ENCODE measurements at regions not wholly inside any gene's neighbourhood (a gene's known extent, or its start where the extent isn't known, plus 50 kb on each side); places are given as distances from the start of the nearest gene placed in this dataset.

- Histone ChIP-seq H3K4me1 (ENCODE audit: insufficient read depth) (peaks cover 9% of the 10 kb centered on the region; the same call in 1 of the 2 replicates), H3F3A (replicated peaks; ENCODE audit: low read depth) (no peaks in the 10 kb centered on the region), H3K79me2 (replicated peaks; ENCODE audit: insufficient read depth) (no peaks in the 10 kb centered on the region), H2AFZ (no peak overlapping the region), H4K20me1 (replicated peaks; ENCODE audit: insufficient read depth) (no peaks in the 10 kb centered on the region), H3K9me2 (ENCODE audit: insufficient read depth) (no peaks in the 10 kb centered on the region), H3K4me3 (no peak overlapping the region), H3K27me3 (ENCODE audit: insufficient read depth) (no peaks in the 10 kb centered on the region), H3K36me3 (ENCODE audit: insufficient read depth) (no peaks in the 10 kb centered on the region), H3K27ac (ENCODE audit: low read depth) (no peak overlapping the region), H3K4me2 (peak overlapping the region; percentile 48; the same call in 1 of the 2 replicates)
- peaks cover 11% of the 10 kb centered on the region for H3K36me3 Mint-ChIP-seq (ENCODE audit: low read depth)
- no peak for TF ChIP-seq STAT1 (IDR thresholded peaks at IDR 0.05; ENCODE audit: unreplicated experiment)
- H3K27me3 Mint-ChIP-seq (ENCODE audit: insufficient read depth, low read depth, poor library complexity): peaks cover 6% of the 10 kb centered on the region
- ATAC-seq (peak; percentile 54), DNase-seq (ENCODE audit: low spot score) (no peak)
- H3K27ac Mint-ChIP-seq: peak overlapping the region; percentile 44; the same call in 1 of the 2 replicates
- peaks cover 24% of the 10 kb centered on the region for H3K4me1 Mint-ChIP-seq
- no peak overlapping the region; the same call in 2 of the 3 replicates for H3K4me3 Mint-ChIP-seq
- peaks cover 16% of the 10 kb centered on the region for H3K9me3 Mint-ChIP-seq
These were observed 175.9 kb upstream of the C14orf180 start for GRCh38 chr14:104403421-104404220.

DNA sequence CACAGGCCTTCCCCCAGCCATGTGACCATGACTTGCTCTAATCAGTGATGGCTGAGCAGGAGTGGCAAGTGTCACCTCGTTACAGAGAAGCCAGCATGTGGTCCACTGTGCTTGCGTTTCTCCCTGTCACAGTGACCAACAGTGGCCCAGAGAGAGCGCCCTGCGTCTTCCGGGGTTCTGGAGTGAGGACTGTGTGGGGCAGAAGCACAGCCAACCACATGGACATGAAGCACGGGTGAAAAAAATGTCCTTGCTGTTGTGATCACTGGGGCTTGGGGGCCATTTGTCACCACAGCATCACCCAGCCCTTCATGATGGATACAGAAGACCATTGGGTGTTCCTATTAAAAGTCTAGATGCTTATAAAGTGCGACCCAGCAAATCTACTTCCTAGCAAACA, 174.6 kb upstream of the C14orf180 start:
- H3K27me3 Mint-ChIP-seq (ENCODE audit: insufficient read depth, low read depth, poor library complexity): peaks cover 2% of the 10 kb centered on the region

More for the DNA sequence above, 174.6 kb upstream of the C14orf180 start:
- TF ChIP-seq ETS1 (IDR thresholded peaks at IDR 0.05): no peak
- no peak for TF ChIP-seq EZH2 (IDR thresholded peaks at IDR 0.05; ENCODE audit: low read depth, unreplicated experiment)
- TF ChIP-seq STAT1 (IDR thresholded peaks at IDR 0.05; ENCODE audit: unreplicated experiment): no peak
- no peak for TF ChIP-seq JUNB (IDR thresholded peaks at IDR 0.05; ENCODE audit: unreplicated experiment)
- TF ChIP-seq, protein P1, sequence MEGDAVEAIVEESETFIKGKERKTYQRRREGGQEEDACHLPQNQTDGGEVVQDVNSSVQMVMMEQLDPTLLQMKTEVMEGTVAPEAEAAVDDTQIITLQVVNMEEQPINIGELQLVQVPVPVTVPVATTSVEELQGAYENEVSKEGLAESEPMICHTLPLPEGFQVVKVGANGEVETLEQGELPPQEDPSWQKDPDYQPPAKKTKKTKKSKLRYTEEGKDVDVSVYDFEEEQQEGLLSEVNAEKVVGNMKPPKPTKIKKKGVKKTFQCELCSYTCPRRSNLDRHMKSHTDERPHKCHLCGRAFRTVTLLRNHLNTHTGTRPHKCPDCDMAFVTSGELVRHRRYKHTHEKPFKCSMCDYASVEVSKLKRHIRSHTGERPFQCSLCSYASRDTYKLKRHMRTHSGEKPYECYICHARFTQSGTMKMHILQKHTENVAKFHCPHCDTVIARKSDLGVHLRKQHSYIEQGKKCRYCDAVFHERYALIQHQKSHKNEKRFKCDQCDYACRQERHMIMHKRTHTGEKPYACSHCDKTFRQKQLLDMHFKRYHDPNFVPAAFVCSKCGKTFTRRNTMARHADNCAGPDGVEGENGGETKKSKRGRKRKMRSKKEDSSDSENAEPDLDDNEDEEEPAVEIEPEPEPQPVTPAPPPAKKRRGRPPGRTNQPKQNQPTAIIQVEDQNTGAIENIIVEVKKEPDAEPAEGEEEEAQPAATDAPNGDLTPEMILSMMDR (conservative IDR thresholded peaks at IDR 0.05; ENCODE audit: low read depth in 2 of 2): no peak
- TF ChIP-seq CREB1 (CRISPR knock-in tag; IDR thresholded peaks at IDR 0.05; ENCODE audit: low read depth): no peak
- no peak for TF ChIP-seq EZH2phosphoT487 (IDR thresholded peaks at IDR 0.05; ENCODE audit: unreplicated experiment)
- no peak for TF ChIP-seq ZNF114 (CRISPR knock-in tag; IDR thresholded peaks at IDR 0.05)
- TF ChIP-seq ZNF331 (CRISPR knock-in tag; IDR thresholded peaks at IDR 0.05; ENCODE audit: low read depth): no peak
- no peak overlapping the region for H3K4me3 Mint-ChIP-seq
- Histone ChIP-seq H3K4me2 (no peak overlapping the region), H3K79me2 (replicated peaks; ENCODE audit: insufficient read depth) (no peaks in the 10 kb centered on the region), H3K27me3 (ENCODE audit: insufficient read depth) (no peaks in the 10 kb centered on the region), H2AFZ (no peak overlapping the region), H3K9me2 (ENCODE audit: insufficient read depth) (no peaks in the 10 kb centered on the region), H3K27ac (ENCODE audit: low read depth) (no peak overlapping the region), H4K20me1 (replicated peaks; ENCODE audit: insufficient read depth) (no peaks in the 10 kb centered on the region), H3F3A (replicated peaks; ENCODE audit: low read depth) (no peaks in the 10 kb centered on the region), H3K4me3 (no peak overlapping the region), H3K4me1 (ENCODE audit: insufficient read depth) (peaks cover 9% of the 10 kb centered on the region; the same call in 1 of the 2 replicates), H3K36me3 (ENCODE audit: insufficient read depth) (0 out of 2 replicates have a peak, but pooled peaks cover 6% of the 10 kb centered on the region)
- H3K4me1 Mint-ChIP-seq: peaks cover 22% of the 10 kb centered on the region
- H3K27ac Mint-ChIP-seq: no peak overlapping the region
- no peak for ATAC-seq
- DNase-seq (ENCODE audit: low spot score): no peak
- peaks cover 15% of the 10 kb centered on the region for H3K9me3 Mint-ChIP-seq
- H3K36me3 Mint-ChIP-seq (ENCODE audit: low read depth): peaks cover 9% of the 10 kb centered on the region; the same call in 2 of the 3 replicates

All from GM23338 (cell line).